H1 (cell line): ENCODE measurements at regions not wholly inside any gene's neighbourhood (a gene's known extent, or its start where the extent isn't known, plus 50 kb on each side); places are given as distances from the start of the nearest gene placed in this dataset.

Source experiments
- CTCF ChIA-PET: fragments of 300-600 bp; sonication (Branson Sonifier 250); formaldehyde crosslinking; loops from one replicate; lab custom pipeline; 2021; ENCODE audit not compliant: partially characterized antibody; lab: Charles Lee
- POLR2A ChIA-PET: fragments of 300-600 bp; sonication (Branson Sonifier 250); formaldehyde crosslinking; loops from one replicate; lab custom pipeline; 2021; ENCODE audit warnings: inconsistent platforms; ENCODE audit not compliant: partially characterized antibody; lab: Charles Lee
- DNase-seq, 2 experiments: peaks; one replicate each; pipeline versions ENCODE4 v3.0.0 to v3.0.0-alpha.2; 2010 to 2022; ENCODE audit warnings: low spot score in 2 of 2, low read depth in 1 of 2, mixed read lengths in 1 of 2
- FAIRE-seq: peaks from 2 replicates; lab custom pipeline; 2011; peaks lifted over from hg19 to GRCh38; lab: Jason Lieb, UNC
- H2AFZ ChIP-seq: 2 replicates; pipeline ENCODE4 v1.8.1; 2012; ENCODE audit warnings: low read length, inconsistent platforms
- H2AK5ac ChIP-seq: 2 replicates; pipeline ENCODE4 v1.6.1; 2013; ENCODE audit warnings: low read depth, low read length
- H2BK120ac ChIP-seq: replicated peaks from 2 replicates; pipeline ENCODE3; 2013; ENCODE audit warnings: low read depth, low read length, inconsistent platforms
- H2BK12ac ChIP-seq: 2 replicates; pipeline ENCODE4 v1.6.1; 2013; ENCODE audit warnings: low read depth, low read length
- H2BK15ac ChIP-seq: 2 replicates; pipeline ENCODE4 v1.6.1; 2013; ENCODE audit warnings: low read length
- H2BK20ac ChIP-seq: 2 replicates; pipeline ENCODE4 v1.6.1; 2013; ENCODE audit warnings: low read length
- H2BK5ac ChIP-seq: 2 replicates; pipeline ENCODE4 v1.6.1; 2013; ENCODE audit warnings: low read depth, low read length
- H3K14ac ChIP-seq: 2 replicates; pipeline ENCODE4 v1.6.1; 2013; ENCODE audit warnings: inconsistent platforms; ENCODE audit not compliant: insufficient read length
- H3K18ac ChIP-seq: 2 replicates; pipeline ENCODE4 v1.6.1; 2013; ENCODE audit warnings: low read length; ENCODE audit errors: extremely low read depth
- H3K23ac ChIP-seq: 2 replicates; pipeline ENCODE4 v1.6.1; 2013; ENCODE audit warnings: inconsistent platforms; ENCODE audit not compliant: insufficient read length
- H3K23me2 ChIP-seq: 2 replicates; pipeline ENCODE4 v1.6.1; 2013; ENCODE audit warnings: low read depth, low read length
- H3K27ac ChIP-seq: 2 replicates; pipeline ENCODE4 v1.6.1; 2011; ENCODE audit warnings: low read depth, low read length, inconsistent platforms
- H3K27me3 ChIP-seq, 4 experiments: replicated peaks in 1 of 4; 1 replicate in 1 of 4; 2 replicates in 3 of 4; pipeline versions ENCODE4 v1.6.1 to v1.8.1; 2011 to 2013; ENCODE audit warnings: low read length in 3 of 4, mild to moderate bottlenecking in 3 of 4, inconsistent platforms in 2 of 4, mixed read lengths in 2 of 4, moderate library complexity in 1 of 4; ENCODE audit not compliant: control insufficient read depth in 3 of 4, insufficient read depth in 3 of 4; ENCODE audit errors: extremely low read depth in 1 of 4
- H3K36me3 ChIP-seq, 4 experiments: 2 replicates each; pipeline versions ENCODE4 v1.6.1 to v1.8.1; 2011 to 2013; ENCODE audit warnings: mild to moderate bottlenecking in 4 of 4, low read length in 3 of 4, moderate library complexity in 2 of 4, control low read depth in 1 of 4, inconsistent platforms in 1 of 4; ENCODE audit not compliant: insufficient read depth in 4 of 4, control insufficient read depth in 2 of 4
- H3K4ac ChIP-seq: replicated peaks from 2 replicates; pipeline ENCODE3; 2013; ENCODE audit warnings: low read length, low read depth, mixed read lengths, inconsistent platforms; ENCODE audit not compliant: insufficient read length
- H3K4me1 ChIP-seq, 4 experiments: replicated peaks in 1 of 4; 1 replicate in 1 of 4; 2 replicates in 3 of 4; pipeline versions ENCODE4 v1.6.1 to v1.8.1; 2011 to 2013; ENCODE audit warnings: low read length in 3 of 4, inconsistent platforms in 2 of 4, mixed read lengths in 1 of 4; ENCODE audit not compliant: insufficient read depth in 4 of 4, control insufficient read depth in 3 of 4
- H3K4me2 ChIP-seq, 2 experiments: 2 replicates each; pipeline versions ENCODE4 v1.6.1 to v1.8.1; 2011 to 2013; ENCODE audit warnings: low read depth in 2 of 2, low read length in 2 of 2, control low read depth in 1 of 2, inconsistent platforms in 1 of 2, mild to moderate bottlenecking in 1 of 2; ENCODE audit not compliant: insufficient read depth in 1 of 2
- H3K4me3 ChIP-seq, 4 experiments: fragments of 200-600, 300-600 bp in 1 of 4; sonication (generic), shearing (Covaris generic), sonication (Bioruptor Twin) in 1 of 4; 2 replicates each; pipeline versions ENCODE4 v1.5.1 to v1.8.1; 2011 to 2016; ENCODE audit warnings: low read length in 4 of 4, low read depth in 3 of 4, control low read depth in 2 of 4, inconsistent platforms in 2 of 4, mild to moderate bottlenecking in 2 of 4, mixed read lengths in 1 of 4, moderate library complexity in 1 of 4; ENCODE audit not compliant: insufficient read depth in 2 of 4; ENCODE audit errors: extremely low read depth in 1 of 4
- H3K56ac ChIP-seq: replicated peaks from 2 replicates; pipeline ENCODE3; 2013; ENCODE audit warnings: low read depth, mild to moderate bottlenecking, mixed read lengths, low read length, inconsistent platforms; ENCODE audit not compliant: insufficient read length
- H3K79me1 ChIP-seq: 2 replicates; pipeline ENCODE4 v1.6.1; 2013; ENCODE audit warnings: low read depth, low read length, control low read depth
- H3K79me2 ChIP-seq, 2 experiments: 2 replicates each; pipeline versions ENCODE4 v1.6.1 to v1.8.1; 2012 to 2013; ENCODE audit warnings: low read length in 2 of 2, mild to moderate bottlenecking in 2 of 2, inconsistent platforms in 1 of 2; ENCODE audit not compliant: insufficient read depth in 2 of 2, control insufficient read depth in 1 of 2
- H3K9ac ChIP-seq, 4 experiments: replicated peaks in 1 of 4; 1 replicate in 1 of 4; 2 replicates in 3 of 4; pipeline versions ENCODE4 v1.6.1 to v1.8.1; 2011 to 2013; ENCODE audit warnings: low read depth in 3 of 4, low read length in 3 of 4, control low read depth in 2 of 4, mild to moderate bottlenecking in 2 of 4, moderate library complexity in 2 of 4, inconsistent platforms in 1 of 4; ENCODE audit errors: extremely low read depth in 1 of 4
- H3K9me3 ChIP-seq, 2 experiments: 2 replicates each; pipeline versions ENCODE4 v1.6.1 to v1.8.1; 2012 to 2013; ENCODE audit warnings: mild to moderate bottlenecking in 2 of 2, moderate library complexity in 2 of 2, control low read depth in 1 of 2, inconsistent platforms in 1 of 2, low read depth in 1 of 2, low read length in 1 of 2, mixed read lengths in 1 of 2; ENCODE audit not compliant: insufficient read depth in 2 of 2
- H4K20me1 ChIP-seq, 2 experiments: replicated peaks in 1 of 2; 2 replicates each; pipeline versions ENCODE3 to v1.8.1; 2011 to 2013; ENCODE audit warnings: inconsistent platforms in 2 of 2, low read length in 2 of 2, mild to moderate bottlenecking in 1 of 2; ENCODE audit not compliant: insufficient read depth in 2 of 2, control insufficient read depth in 1 of 2
- H4K5ac ChIP-seq: 2 replicates; pipeline ENCODE4 v1.6.1; 2013; ENCODE audit warnings: low read length, low read depth, mixed read lengths, inconsistent platforms; ENCODE audit not compliant: insufficient read length
- H4K8ac ChIP-seq: 2 replicates; pipeline ENCODE4 v1.8.0; 2013; ENCODE audit warnings: mild to moderate bottlenecking, moderate library complexity, low read length, inconsistent platforms; ENCODE audit not compliant: insufficient read depth; ENCODE audit errors: extremely low read depth
- H4K91ac ChIP-seq: replicated peaks from 2 replicates; pipeline ENCODE3; 2013; ENCODE audit warnings: low read length, mixed read lengths, inconsistent platforms; ENCODE audit not compliant: insufficient read length
- SP2 ChIP-seq: IDR thresholded peaks from 2 replicates; pipeline ENCODE4 v1.6.1; 2012; ENCODE audit warnings: mild to moderate bottlenecking, low read length, inconsistent platforms
- ZNF274 ChIP-seq: IDR thresholded peaks from 2 replicates; pipeline ENCODE4 v1.7.0; 2012; ENCODE audit warnings: low read length, borderline replicate concordance; ENCODE audit errors: extremely low read depth
- WGBS, 2 experiments: shearing (Covaris generic) in 1 of 2; methylation state at CpG; one replicate each; pipeline versions ENCODE4 v1.1.6 to v1.1.7; 2013 to 2015; ENCODE audit warnings: low lambda C conversion rate in 2 of 2, mixed read lengths in 2 of 2, inconsistent platforms in 1 of 2, low coverage in 1 of 2, missing lambda C conversion rate in 1 of 2; ENCODE audit not compliant: insufficient replicate concordance in 2 of 2, insufficient coverage in 1 of 2, insufficient read length in 1 of 2; ENCODE audit errors: extremely low coverage in 1 of 2, missing lambda C conversion rate in 1 of 2; 5-methylcytosine and 5-hydroxymethylcytosine counted together

- Histone ChIP-seq H3K23ac (no peak overlapping the region), H4K20me1 (no peaks in the 10 kb centered on the region), H3K79me1 (no peaks in the 10 kb centered on the region), H3K36me3 (no peaks in the 10 kb centered on the region), H3K4me3 (no peak overlapping the region), H3K4me1 (peaks cover 0 to 6% (median 2%) of the 10 kb centered on the region in 4 experiments; a peak in 5 of 7 replicates), H3K18ac (no peak overlapping the region), H3K23me2 (no peaks in the 10 kb centered on the region), H4K5ac (no peak overlapping the region), H3K56ac (no peak overlapping the region), H2BK20ac (no peak overlapping the region), H4K8ac (no peak overlapping the region), H2BK5ac (no peak overlapping the region), H2BK120ac (no peak overlapping the region), H2AFZ (no peak overlapping the region), H3K14ac (no peak overlapping the region), H2BK15ac (no peak overlapping the region), H3K27ac (no peak overlapping the region), H2BK12ac (no peak overlapping the region; the same call in 1 of the 2 replicates), H2AK5ac (no peak overlapping the region), H3K9ac (no peak overlapping the region), H3K4ac (no peak overlapping the region), H3K79me2 (no peaks in the 10 kb centered on the region), H3K9me3 (no peaks in the 10 kb centered on the region), H4K91ac (no peak overlapping the region), H3K27me3 (no peaks in the 10 kb centered on the region; a peak in 1 of 7 replicates), H3K4me2 (no peak overlapping the region)
- TF ChIP-seq SP2 (no peak), ZNF274 (no peak)
- DNase-seq (no peak), FAIRE-seq (no peak)
- 93% methylated on average over 2 of the region's 2 CpGs; no CpG with 5 or more reads in 1 of the 2 experiments for WGBS, 2 experiments
- ChIA-PET CTCF (interaction anchor here (0.7 to 2.2 kb wide), 9 partner anchors 9 to 291 kb away, joined by 3 to 6 read pairs (median 3); no protein-coding TSS in a partner anchor), POLR2A (no interaction called here)
Measured at GRCh38 chr1:228985661-228986060, 250.4 kb downstream of the RHOU start.
